ENCODE measurements at regions not wholly inside any gene's neighbourhood (a gene's known extent, or its start where the extent isn't known, plus 50 kb on each side); places are given as distances from the start of the nearest gene placed in this dataset.
"Not testable (repeated sequence)": the region's sequence is repeated elsewhere in the genome, so short reads cannot be mapped to it uniquely, and the experiment has no call there.

DNA sequence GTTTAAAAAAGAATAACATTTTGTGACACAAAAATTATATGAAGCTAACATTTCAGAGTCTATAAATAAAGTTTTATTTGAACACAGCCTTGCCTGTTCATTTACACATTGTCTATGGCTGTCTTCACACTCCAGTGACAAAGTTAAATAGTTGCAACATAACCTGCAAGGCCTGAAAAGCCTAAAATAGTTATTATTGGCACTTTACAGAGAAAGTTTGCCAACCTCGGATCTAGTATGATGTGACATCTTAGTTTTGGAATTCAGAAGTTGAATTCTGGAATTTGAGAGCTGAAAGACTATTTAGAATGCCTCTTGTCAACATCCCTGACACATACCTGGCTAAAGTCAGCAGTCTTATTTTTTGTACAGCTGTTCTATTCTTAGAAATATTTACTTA lies 68.3 kb downstream of the DYRK2 start:
- TF ChIP-seq, protein P1, sequence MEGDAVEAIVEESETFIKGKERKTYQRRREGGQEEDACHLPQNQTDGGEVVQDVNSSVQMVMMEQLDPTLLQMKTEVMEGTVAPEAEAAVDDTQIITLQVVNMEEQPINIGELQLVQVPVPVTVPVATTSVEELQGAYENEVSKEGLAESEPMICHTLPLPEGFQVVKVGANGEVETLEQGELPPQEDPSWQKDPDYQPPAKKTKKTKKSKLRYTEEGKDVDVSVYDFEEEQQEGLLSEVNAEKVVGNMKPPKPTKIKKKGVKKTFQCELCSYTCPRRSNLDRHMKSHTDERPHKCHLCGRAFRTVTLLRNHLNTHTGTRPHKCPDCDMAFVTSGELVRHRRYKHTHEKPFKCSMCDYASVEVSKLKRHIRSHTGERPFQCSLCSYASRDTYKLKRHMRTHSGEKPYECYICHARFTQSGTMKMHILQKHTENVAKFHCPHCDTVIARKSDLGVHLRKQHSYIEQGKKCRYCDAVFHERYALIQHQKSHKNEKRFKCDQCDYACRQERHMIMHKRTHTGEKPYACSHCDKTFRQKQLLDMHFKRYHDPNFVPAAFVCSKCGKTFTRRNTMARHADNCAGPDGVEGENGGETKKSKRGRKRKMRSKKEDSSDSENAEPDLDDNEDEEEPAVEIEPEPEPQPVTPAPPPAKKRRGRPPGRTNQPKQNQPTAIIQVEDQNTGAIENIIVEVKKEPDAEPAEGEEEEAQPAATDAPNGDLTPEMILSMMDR (IDR thresholded peaks at IDR 0.05; ENCODE audit: insufficient read depth, low read depth, low read length, missing control alignments), result no peak
- H3K4me3 ChIP-seq (ENCODE audit: low read depth, low read length), result no peak overlapping the region
- DNase-seq (ENCODE audit: low read depth), result no peak

DNA sequence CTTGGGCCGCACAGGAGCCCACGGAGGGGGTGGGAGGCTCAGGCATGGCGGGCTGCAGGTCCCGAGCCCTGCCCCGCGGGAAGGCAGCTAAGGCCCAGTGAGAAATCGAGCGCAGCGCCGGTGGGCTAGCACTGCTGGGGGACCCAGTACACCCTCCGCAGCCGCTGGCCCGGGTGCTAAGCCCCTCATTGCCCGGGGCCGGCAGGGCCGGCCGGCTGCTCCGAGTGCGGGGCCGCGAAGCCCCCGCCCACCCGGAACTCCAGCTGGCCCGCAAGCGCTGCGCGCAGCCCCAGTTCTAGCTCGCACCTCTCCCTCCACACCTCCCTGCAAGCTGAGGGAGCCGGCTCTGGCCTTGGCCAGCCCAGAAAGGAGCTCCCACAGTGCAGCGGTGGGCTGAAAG lies 70.8 kb downstream of the DYRK2 start:
- DNase-seq (ENCODE audit: low read depth), result not testable (repeated sequence)

DNA sequence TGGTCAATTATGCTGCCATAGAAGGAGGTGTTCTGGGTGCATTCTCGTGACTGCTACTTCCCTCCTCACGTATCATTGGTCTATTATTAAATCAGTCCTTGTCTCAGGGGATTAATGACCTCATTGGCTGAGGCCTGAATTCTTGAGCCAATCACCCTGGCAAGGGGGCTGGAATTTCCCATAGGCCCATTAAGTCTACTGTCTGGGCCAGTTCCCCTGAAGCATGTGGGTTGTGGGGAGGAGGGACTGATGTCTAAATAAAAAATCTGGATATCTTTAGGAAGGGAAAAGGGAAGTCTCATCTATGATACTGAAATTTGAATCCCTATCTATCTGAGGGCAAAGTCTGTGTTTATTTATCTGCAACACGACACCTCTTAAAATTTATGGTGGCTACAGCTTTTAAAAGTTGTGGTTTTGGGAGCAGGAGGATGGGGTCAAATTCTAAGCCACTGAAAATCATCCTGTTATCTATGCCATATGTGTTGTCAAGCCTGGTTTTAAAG lies 71.9 kb downstream of the DYRK2 start:
- TF ChIP-seq, protein P1 (IDR thresholded peaks at IDR 0.05; ENCODE audit: insufficient read depth, low read depth, low read length, missing control alignments), result no peak
- no peak for DNase-seq (ENCODE audit: low read depth)
- H3K4me3 ChIP-seq (ENCODE audit: low read depth, low read length), result no peak overlapping the region

More for the DNA sequence above, 70.8 kb downstream of the DYRK2 start:
- not testable (repeated sequence) for H3K4me3 ChIP-seq (ENCODE audit: low read depth, low read length)

DNA sequence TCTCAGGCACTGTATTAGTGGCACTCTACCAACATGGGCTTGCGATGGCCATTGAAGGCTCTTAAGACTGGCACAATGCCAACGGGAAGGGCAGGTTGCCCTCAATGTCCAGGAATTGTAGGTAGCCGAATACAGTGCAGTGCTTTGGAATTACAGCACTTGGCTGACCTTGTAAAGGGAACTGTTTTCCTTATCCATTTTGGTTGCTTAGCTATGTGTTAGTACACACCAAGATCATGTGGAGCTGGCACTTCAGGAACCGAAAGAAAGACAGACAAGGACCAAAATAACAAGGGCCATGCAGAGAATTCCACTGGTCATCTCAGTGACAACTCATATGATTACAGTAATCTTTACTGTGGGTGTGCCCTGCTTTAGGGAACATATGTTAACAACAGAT lies 72.7 kb downstream of the DYRK2 start:
- no peak for DNase-seq (ENCODE audit: low read depth)
- TF ChIP-seq, protein P1 (IDR thresholded peaks at IDR 0.05; ENCODE audit: insufficient read depth, low read depth, low read length, missing control alignments), result no peak
- H3K4me3 ChIP-seq (ENCODE audit: low read depth, low read length), result no peak overlapping the region

DNA sequence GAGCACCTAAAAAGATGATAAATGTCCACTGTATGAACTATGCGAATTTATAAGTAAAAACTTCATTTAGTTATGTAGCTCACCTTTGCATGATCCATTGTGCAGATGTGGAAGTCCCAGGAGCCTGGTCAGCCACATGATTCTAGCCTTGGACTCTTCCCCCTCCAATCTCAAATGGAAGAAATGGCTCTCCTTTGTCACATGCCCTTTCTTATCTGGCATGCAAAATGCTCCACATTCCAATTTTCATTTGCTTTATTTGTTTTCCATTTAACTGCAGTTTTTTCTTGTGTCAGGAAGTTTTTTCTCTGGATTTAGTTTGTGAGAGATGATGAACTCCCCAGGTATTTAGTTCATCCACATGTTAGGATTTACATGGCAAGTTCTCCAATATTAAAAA lies 73.8 kb downstream of the DYRK2 start:
- TF ChIP-seq, protein P1 (IDR thresholded peaks at IDR 0.05; ENCODE audit: insufficient read depth, low read depth, low read length, missing control alignments), result no peak
- H3K4me3 ChIP-seq (ENCODE audit: low read depth, low read length), result no peak overlapping the region
- no peak for DNase-seq (ENCODE audit: low read depth)

DNA sequence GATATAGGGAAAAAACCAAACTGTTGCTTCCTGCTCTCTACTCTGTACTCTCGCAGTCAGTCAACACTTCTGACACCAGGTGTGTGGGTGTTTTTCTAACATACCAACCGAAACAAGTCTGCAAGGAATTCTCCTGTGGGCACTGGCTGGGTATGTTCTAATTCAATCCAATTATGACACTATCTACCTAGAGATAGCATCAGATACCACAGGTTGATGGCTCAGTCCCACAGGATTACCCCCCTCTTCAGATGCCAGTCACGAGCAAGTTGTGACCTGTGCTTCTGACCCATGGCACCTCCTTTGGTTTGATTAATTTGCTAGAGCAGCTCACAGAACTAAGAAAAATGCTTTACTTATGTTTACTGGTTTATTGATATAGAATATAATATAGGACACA lies 78.3 kb downstream of the DYRK2 start:
- no peak for DNase-seq (ENCODE audit: low read depth)
- TF ChIP-seq, protein P1 (IDR thresholded peaks at IDR 0.05; ENCODE audit: insufficient read depth, low read depth, low read length, missing control alignments), result no peak
- no peak overlapping the region for H3K4me3 ChIP-seq (ENCODE audit: low read depth, low read length)

DNA sequence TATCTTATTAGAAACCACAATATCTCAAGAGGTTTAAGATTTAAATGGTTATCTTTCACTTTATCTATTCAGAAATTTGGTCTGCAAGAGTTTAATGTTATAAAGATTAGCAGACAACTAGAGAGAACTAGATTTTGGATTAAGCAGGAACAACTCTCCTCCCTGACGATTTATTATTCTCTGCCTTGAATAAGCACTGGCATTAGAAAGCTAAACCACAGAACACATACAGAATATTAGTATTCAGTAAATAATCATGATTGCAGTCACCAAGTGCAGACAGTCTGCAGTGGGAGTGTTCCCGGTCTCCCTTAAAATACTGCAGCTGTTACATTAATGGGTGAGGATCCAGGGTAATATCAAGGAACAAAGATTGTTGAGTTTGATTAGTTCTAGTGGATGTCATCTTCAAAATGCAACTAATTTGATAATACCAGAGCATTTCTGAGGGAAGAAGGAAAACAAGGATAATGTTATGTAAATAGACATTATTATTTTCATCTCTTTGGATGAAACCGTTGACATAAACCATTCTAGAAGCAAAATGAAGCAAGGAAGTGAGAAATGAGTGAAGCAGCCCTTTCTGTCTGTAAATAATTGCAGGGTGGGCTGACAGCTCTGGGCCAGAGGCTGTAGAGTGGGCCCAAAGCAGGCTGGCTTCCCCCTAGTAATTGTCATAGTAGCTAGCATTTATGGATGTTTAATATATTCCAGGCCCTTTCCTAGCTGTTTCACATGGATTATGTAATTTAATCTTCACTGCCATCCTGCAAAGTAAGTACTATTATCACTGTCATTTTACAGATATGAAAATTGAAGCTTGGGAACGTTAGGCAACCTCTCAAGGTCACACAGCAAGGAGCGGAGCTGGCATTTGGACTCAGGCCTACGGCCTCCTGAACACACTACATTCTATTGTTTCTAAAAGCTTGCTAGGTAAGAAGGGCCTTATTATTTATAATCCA lies 79.4 kb downstream of the DYRK2 start:
- DNase-seq (ENCODE audit: low read depth), result no peak
- no peak overlapping the region for H3K4me3 ChIP-seq (ENCODE audit: low read depth, low read length)
- TF ChIP-seq, protein P1 (IDR thresholded peaks at IDR 0.05; ENCODE audit: insufficient read depth, low read depth, low read length, missing control alignments), result no peak

Measured in GM12865 (cell line).